ENCODE measurements at regions not wholly inside any gene's neighbourhood (a gene's known extent, or its start where the extent isn't known, plus 50 kb on each side); places are given as distances from the start of the nearest gene placed in this dataset.

DNA sequence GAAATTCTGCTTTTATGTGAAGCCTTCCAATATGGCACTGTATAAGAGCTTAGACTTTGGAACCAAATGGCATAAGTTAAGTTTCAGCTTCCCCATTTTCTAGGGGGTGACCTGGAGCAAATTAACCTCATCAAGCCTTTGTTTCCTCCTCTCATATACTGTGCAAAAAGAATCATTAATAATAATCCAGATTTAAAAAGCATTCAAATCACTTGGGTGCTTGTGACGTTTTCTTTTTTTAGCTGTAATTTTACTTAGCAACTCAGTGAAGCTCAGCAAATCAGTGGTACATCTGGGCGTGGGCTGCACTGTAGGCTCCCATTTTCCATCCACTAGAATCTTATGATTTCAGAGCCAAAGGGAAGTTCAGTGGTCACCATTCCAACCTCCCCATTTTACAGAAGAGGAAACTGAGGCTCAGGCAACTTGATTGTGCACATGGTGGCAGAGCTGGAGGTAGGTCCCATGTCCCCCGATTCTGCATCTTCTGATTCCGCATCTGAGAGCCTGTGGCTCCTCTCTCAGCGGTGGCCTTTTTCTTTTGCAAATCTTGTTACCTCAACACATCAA is 131.2 kb downstream of the SNAPC1 start:
- in situ Hi-C loops (cut with MboI; ENCODE audit: low sequenced_read_pairs): no loop called here
- Histone ChIP-seq H3K14ac (replicated peaks; ENCODE audit: low read depth, low read length) (no peak overlapping the region), H3K56ac (ENCODE audit: extremely low read depth, insufficient read depth, low read length) (no peak overlapping the region), H3K9me3 (ENCODE audit: control insufficient read depth, insufficient read depth, low read length) (no peaks in the 10 kb centered on the region), H4K91ac (ENCODE audit: insufficient read depth, low read depth, low read length) (no peak overlapping the region), H3K4ac (ENCODE audit: low read depth, low read length) (no peak overlapping the region), H2AK5ac (ENCODE audit: low read depth, low read length) (no peak overlapping the region), H2BK15ac (ENCODE audit: low read depth, low read length) (no peak overlapping the region), H3K18ac (ENCODE audit: low read depth, low read length) (no peak overlapping the region), H2BK20ac (ENCODE audit: low read depth, low read length) (no peak overlapping the region), H2BK120ac (ENCODE audit: low read depth, low read length) (no peak overlapping the region), H2AFZ (replicated peaks; ENCODE audit: low read length, poor library complexity) (no peak overlapping the region), H3K23ac (ENCODE audit: low read depth, low read length) (no peak overlapping the region), H2AK9ac (replicated peaks; ENCODE audit: low read depth, low read length, poor library complexity) (no peak overlapping the region), H2BK5ac (ENCODE audit: low read depth, low read length, poor library complexity, severe bottlenecking) (no peak overlapping the region), H4K8ac (ENCODE audit: low read depth in 2 of 2, low read length in 2 of 2) (no peak overlapping the region), H3K9ac (ENCODE audit: low read depth, low read length) (no peak overlapping the region), H3K36me3 (ENCODE audit: control insufficient read depth, insufficient read depth, low read length) (no peaks in the 10 kb centered on the region), H3K4me3 (ENCODE audit: insufficient read depth, low read depth, low read length) (no peak overlapping the region), H3K9me1 (ENCODE audit: insufficient read depth, low read length) (no peaks in the 10 kb centered on the region), H3K79me1 (ENCODE audit: low read depth in 1 of 2, low read length in 2 of 2) (no peaks in the 10 kb centered on the region), H3K4me2 (ENCODE audit: low read depth, low read length) (no peak overlapping the region), H4K20me1 (ENCODE audit: insufficient read depth, low read length) (no peaks in the 10 kb centered on the region), H3K27ac (ENCODE audit: insufficient read depth, low read length) (no peak overlapping the region), H3K27me3 (ENCODE audit: control insufficient read depth, insufficient read depth, low read length) (peaks cover 16% of the 10 kb centered on the region), H4K5ac (ENCODE audit: low read depth, low read length) (no peak overlapping the region), H3K4me1 (ENCODE audit: control insufficient read depth, insufficient read depth, low read length) (no peaks in the 10 kb centered on the region)
- intact Hi-C loops (cut with micrococcal nuclease): no loop called here
- 77% methylated on average over 3 of the region's 5 CpGs; no CpG with 5 or more reads in 1 of the 2 experiments for WGBS, 2 experiments (ENCODE audit: extremely low coverage in 2 of 2, insufficient read length in 1 of 2)
- dilution Hi-C loops (cut with HindIII; ENCODE audit: low sequenced_read_pairs, unreplicated experiment): no loop called here
- ATAC-seq (ENCODE audit: low read depth) (no peak), DNase-seq (no peak)
- no peak for TF ChIP-seq MAFK (IDR thresholded peaks at IDR 0.05; ENCODE audit: low read depth, low read length)
- no peak for TF ChIP-seq RAD21 (IDR thresholded peaks at IDR 0.05; ENCODE audit: low read length)
- no peak for TF ChIP-seq ELK1 (IDR thresholded peaks at IDR 0.05; ENCODE audit: borderline replicate concordance, low read depth, low read length)
- no peak for TF ChIP-seq BHLHE40 (IDR thresholded peaks at IDR 0.05; ENCODE audit: low read depth, low read length)
- no peak for TF ChIP-seq MAZ (IDR thresholded peaks at IDR 0.05; ENCODE audit: borderline replicate concordance, low read depth, low read length)
- TF ChIP-seq RFX5 (IDR thresholded peaks at IDR 0.05; ENCODE audit: low read depth, low read length): no peak
- ChIA-PET POLR2A (ENCODE audit: unreplicated experiment) (no interaction called here), CTCF (interaction anchor here (0.8 to 1.1 kb wide), 2 partner anchors 70 to 233 kb away, joined by 3 to 4 read pairs; no protein-coding TSS in a partner anchor)
- BruUV-seq (replicated peaks): no TSS peak

Data from IMR-90 (cell line).